Psoas muscle (tissue), 7 donors: ENCODE measurements at regions not wholly inside any gene's neighbourhood (a gene's known extent, or its start where the extent isn't known, plus 50 kb on each side); places are given as distances from the start of the nearest gene placed in this dataset.
"Not testable (repeated sequence)": the region's sequence is repeated elsewhere in the genome, so short reads cannot be mapped to it uniquely, and the experiment has no call there.

Experiments
- ATAC-seq, 4 donors: fragments of 200-7000 bp; cut with Tn5 transposase; one replicate each; pipeline ENCODE4 v1.9.1; 2020; ENCODE audit warnings: moderate library complexity in 3 of 4, mild to moderate bottlenecking in 2 of 4
- DNase-seq, 2 donors: peaks; one replicate each; pipeline ENCODE4 v3.0.0-alpha.2; 2020
- H3K27ac ChIP-seq: fragments of 200-600 bp; one replicate; pipeline ENCODE4 v1.8.0; 2022
- H3K27me3 ChIP-seq, 3 donors: fragments of 200-600 bp in 1 of 3; one replicate each; pipeline versions ENCODE4 v1.6.1 to v1.8.0; 2013 to 2022; ENCODE audit warnings: low read length in 2 of 3, mild to moderate bottlenecking in 2 of 3, moderate library complexity in 1 of 3; ENCODE audit not compliant: insufficient read depth in 3 of 3
- H3K36me3 ChIP-seq, 2 donors: fragments of 200-600 bp in 1 of 2; one replicate each; pipeline versions ENCODE4 v1.6.1 to v1.8.0; 2013 to 2022; ENCODE audit warnings: low read depth in 1 of 2, mild to moderate bottlenecking in 1 of 2, moderate library complexity in 1 of 2; ENCODE audit not compliant: insufficient read depth in 1 of 2
- H3K4me1 ChIP-seq: fragments of 200-600 bp; one replicate; pipeline ENCODE4 v1.8.0; 2022
- H3K4me3 ChIP-seq: fragments of 200-600 bp; one replicate; pipeline ENCODE4 v1.8.0; 2022; ENCODE audit warnings: mild to moderate bottlenecking
- H3K9me3 ChIP-seq: fragments of 200-600 bp; one replicate; pipeline ENCODE4 v1.8.0; 2022
- CTCF ChIP-seq: fragments of 200-600 bp; IDR thresholded peaks from one replicate; pipeline ENCODE4 v1.8.0; 2022; ENCODE audit warnings: antibody characterized with exemption
- WGBS, 3 donors: extraction: QIAGEN DNeasy Blood & Tissue Kit; methylation state at CpG; one replicate each; pipeline versions ENCODE4 v1.1.6 to v1.1.7; 2013; 5-methylcytosine and 5-hydroxymethylcytosine counted together
- intact Hi-C, 2 donors: fragments of 100-400 bp; cut with DNase I; formaldehyde crosslinking; loops; one replicate each; pipeline versions ENCODE4 v1.11.0 to v1.14.2; 2022
- donor health status: healthy with polysubstance abuse.
- donor health status: DM: no; HTN: no; CAD: no; lungs with moderate emphysema.
- donor health status: Bipolar disorder and iron deficiency.
- donor health status: healthy.
- donor health status: DM: yes; HTN: yes; CAD: no.
- donor health status: DM: no; HTN: no; CAD: no.
- donor health status: DM: yes; HTN: yes; CAD: no.

DNA sequence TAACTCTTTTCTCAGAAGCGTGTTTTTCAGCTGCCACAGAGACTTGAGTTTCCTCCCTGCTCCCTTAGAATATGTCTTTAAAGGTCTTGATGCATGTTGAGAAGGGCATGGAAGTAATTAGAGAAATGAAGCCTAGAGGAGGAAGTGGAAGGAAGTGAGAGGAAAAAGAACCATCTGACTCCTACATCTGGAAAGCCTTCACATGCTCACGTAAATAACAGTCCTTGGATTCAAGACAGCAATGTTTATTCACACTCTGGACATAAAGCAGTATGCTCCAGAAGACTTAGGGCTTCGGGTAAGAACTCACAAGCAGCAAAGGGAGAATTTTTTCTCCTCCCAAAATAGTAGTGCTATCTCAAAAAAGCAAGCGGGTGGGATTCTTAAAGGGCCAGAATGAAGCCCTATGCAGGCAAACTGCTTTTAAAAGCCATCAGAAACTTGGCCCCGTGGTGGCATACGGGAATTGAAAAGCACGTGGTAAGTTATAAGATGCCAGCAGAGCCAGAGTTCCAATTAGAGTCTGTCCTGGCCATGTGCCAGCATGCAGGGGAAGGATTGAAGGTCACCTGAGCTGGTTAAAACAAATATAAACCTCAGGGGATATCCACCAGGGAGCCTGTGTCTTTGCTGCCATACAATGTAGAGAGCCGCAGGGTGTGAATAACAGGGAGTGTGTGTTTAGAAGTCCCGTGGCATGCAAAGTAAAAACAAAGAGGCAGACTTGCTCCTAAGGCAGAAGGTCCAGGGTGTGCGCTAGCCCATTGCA lies 380.8 kb upstream of the NDN start:
- ATAC-seq = no peak
- no peak for DNase-seq
- peaks cover 3% of the 10 kb centered on the region for H3K9me3 ChIP-seq
- H3K4me3 ChIP-seq = no peak overlapping the region
- no peak for TF ChIP-seq CTCF
- no peak overlapping the region for H3K27ac ChIP-seq
- no peaks in the 10 kb centered on the region for H3K4me1 ChIP-seq
- WGBS, 3 donors = 52 to 65% (median 54%) methylated on average over 10 of the region's 10 CpGs
- intact Hi-C loops = no loop called here
- no peaks in the 10 kb centered on the region for H3K27me3 ChIP-seq
- H3K36me3 ChIP-seq = no peaks in the 10 kb centered on the region

GRCh38 chr15:24075420-24076089 lies 388.4 kb upstream of the NDN start:
- WGBS, 3 donors = 51 to 63% (median 62%) methylated on average over 2 of the region's 2 CpGs
- no peak overlapping the region for H3K27ac ChIP-seq
- DNase-seq (no peak), ATAC-seq (no peak)
- no peak overlapping the region for H3K4me3 ChIP-seq
- peaks cover 9% of the 10 kb centered on the region for H3K9me3 ChIP-seq
- no peaks in the 10 kb centered on the region for H3K27me3 ChIP-seq
- no peaks in the 10 kb centered on the region for H3K36me3 ChIP-seq
- TF ChIP-seq CTCF = no peak
- H3K4me1 ChIP-seq = no peaks in the 10 kb centered on the region
- intact Hi-C loops = no loop called here

DNA sequence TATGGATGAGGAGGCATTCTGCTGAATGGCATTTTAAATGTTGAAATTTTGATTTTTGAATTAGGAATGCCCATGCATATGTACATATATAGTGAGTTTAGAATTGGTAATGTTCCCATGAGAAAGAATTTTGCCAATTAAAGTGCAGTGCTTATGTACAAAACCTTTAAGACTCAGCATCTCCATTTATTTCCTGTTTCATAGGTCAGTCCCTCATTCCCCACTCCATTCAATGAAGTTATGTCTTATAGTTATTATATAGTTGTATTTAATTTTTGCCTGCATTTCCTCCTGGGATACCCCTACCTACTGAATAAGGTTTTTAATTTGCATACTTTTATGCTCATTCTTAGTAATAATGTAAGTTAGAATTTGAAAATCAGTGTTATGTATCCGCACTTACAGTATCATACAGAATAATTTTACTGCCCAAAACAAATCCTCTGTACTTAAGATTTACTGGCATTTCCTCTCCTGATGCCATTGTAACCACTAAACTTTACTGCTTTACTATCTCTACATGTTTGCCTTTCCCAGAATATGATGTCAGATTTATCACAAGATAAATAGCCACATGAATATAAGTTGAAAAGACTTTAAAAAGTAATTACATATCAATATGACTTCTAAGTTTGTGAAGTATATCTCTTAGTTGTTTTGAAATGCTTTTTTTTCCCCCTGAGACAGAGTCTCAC lies 389.1 kb upstream of the NDN start:
- Histone ChIP-seq H3K4me1 (no peaks in the 10 kb centered on the region), H3K27ac (no peak overlapping the region), H3K27me3 (no peaks in the 10 kb centered on the region), H3K9me3 (peaks cover 9% of the 10 kb centered on the region), H3K4me3 (no peak overlapping the region), H3K36me3 (no peaks in the 10 kb centered on the region)
- DNase-seq (no peak), ATAC-seq (no peak)
- TF ChIP-seq CTCF = no peak
- 74 to 84% (median 79%) methylated on average over 1 of the region's 1 CpG for WGBS, 3 donors
- intact Hi-C loops = no loop called here

DNA sequence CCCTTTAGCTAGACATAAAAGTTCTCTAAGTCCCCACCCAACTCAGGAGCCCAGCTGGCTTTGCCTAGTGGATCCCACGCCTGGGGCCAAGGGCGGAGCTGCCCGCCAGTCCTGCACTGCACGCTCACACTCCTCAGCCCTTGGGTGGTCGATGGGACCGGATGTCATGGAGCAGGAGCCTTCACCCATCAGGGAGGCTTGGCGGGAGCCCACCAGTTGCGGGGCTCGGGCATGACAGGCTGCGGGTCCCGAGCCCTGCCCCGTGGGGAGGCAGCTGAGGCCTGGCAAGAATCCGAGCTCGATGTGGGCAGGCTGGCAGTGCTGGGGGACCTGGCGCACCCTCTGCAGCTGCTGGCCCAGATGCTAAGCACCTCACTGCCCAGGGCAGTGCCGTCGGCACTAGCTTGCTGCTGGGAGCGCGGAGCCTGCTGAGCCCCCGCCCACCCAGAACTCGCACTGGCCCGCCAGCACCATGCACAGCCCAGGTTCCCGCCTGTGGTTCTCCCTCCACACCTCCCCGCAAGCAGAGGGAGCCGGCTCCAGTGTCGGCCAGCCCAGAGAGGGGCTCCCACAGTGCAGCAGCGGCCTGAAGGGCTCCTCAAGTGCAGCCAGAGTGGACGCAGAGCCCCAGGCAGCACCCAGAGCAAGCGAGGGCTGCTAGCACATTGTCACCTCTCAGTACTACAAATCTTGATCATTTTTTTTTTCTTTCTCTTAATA lies 391.4 kb upstream of the NDN start:
- 80 to 91% (median 87%) methylated on average over 26 to 29 of the region's 29 CpGs for WGBS, 3 donors
- Histone ChIP-seq H3K27ac (no peak overlapping the region), H3K36me3 (no peaks in the 10 kb centered on the region), H3K9me3 (peaks cover 9% of the 10 kb centered on the region), H3K4me1 (no peaks in the 10 kb centered on the region), H3K4me3 (no peak overlapping the region), H3K27me3 (no peaks in the 10 kb centered on the region)
- ATAC-seq (no peak), DNase-seq (no peak)
- intact Hi-C loops = no loop called here
- TF ChIP-seq CTCF = no peak

- H3K36me3 ChIP-seq, H3K27me3 ChIP-seq, H3K4me3 ChIP-seq, ATAC-seq, H3K4me1 ChIP-seq, H3K27ac ChIP-seq, intact Hi-C loops, H3K9me3 ChIP-seq, DNase-seq: not testable (repeated sequence)
- 43 to 53% (median 46%) methylated on average over 1 of the region's 1 CpG for WGBS, 3 donors
Observed at GRCh38 chr15:24088941-24089340, 401.8 kb upstream of the NDN start.

GRCh38 chr15:24101503-24101902 lies 414.4 kb upstream of the NDN start:
- H3K4me1 ChIP-seq, ATAC-seq, H3K27ac ChIP-seq, DNase-seq, H3K27me3 ChIP-seq, H3K9me3 ChIP-seq, H3K4me3 ChIP-seq, intact Hi-C loops, H3K36me3 ChIP-seq: not testable (repeated sequence)
- WGBS, 3 donors = 13 to 22% (median 20%) methylated on average over 20 to 26 of the region's 30 CpGs

GRCh38 chr15:24107524-24107923 lies 420.4 kb upstream of the NDN start:
- H3K27me3 ChIP-seq, H3K36me3 ChIP-seq, ATAC-seq, H3K4me3 ChIP-seq, H3K4me1 ChIP-seq, DNase-seq, H3K9me3 ChIP-seq, intact Hi-C loops, H3K27ac ChIP-seq: not testable (repeated sequence)
- 49 to 59% (median 55%) methylated on average over 6 of the region's 6 CpGs for WGBS, 3 donors
